Activated naive CD8-positive, alpha-beta T cell treated with anti-CD3 and anti-CD28 coated beads, Interleukin-2, amount 10 ng/mL, durations not matched to agents 7 days and 5 days (primary cell): ENCODE measurements at regions not wholly inside any gene's neighbourhood (a gene's known extent, or its start where the extent isn't known, plus 50 kb on each side); places are given as distances from the start of the nearest gene placed in this dataset.

Experiments used
- ATAC-seq: fragments of 150-1000 bp; cut with Tn5 transposase; one replicate; pipeline ENCODE4 v1.10.0; 2021; ENCODE audit warnings: low read depth, moderate library complexity
- POLR2A ChIA-PET: fragments of 350-600 bp; sonication (Branson Sonifier 250); formaldehyde crosslinking; loops from one replicate; lab custom pipeline; 2021; ENCODE audit warnings: antibody characterized with exemption; lab: Charles Lee
- DNase-seq: peaks from one replicate; pipeline ENCODE4 v3.0.0; 2021
- H3K27ac Mint-ChIP-seq: one replicate; pipeline ENCODE4 v1.8.0; 2022; ENCODE audit warnings: mild to moderate bottlenecking, mixed read lengths
- H3K27me3 Mint-ChIP-seq: one replicate; pipeline ENCODE4 v1.8.0; 2022; ENCODE audit warnings: mild to moderate bottlenecking, moderate library complexity, mixed read lengths
- H3K36me3 Mint-ChIP-seq: one replicate; pipeline ENCODE4 v1.8.0; 2021; ENCODE audit warnings: mild to moderate bottlenecking, mixed read lengths
- H3K4me1 Mint-ChIP-seq: one replicate; pipeline ENCODE4 v1.8.0; 2021; ENCODE audit warnings: mixed read lengths
- H3K4me3 Mint-ChIP-seq: one replicate; pipeline ENCODE4 v1.8.0; 2022; ENCODE audit warnings: mild to moderate bottlenecking, moderate library complexity, mixed read lengths
- H3K9me3 Mint-ChIP-seq: one replicate; pipeline ENCODE4 v1.8.0; 2021; ENCODE audit warnings: mixed read lengths

DNA sequence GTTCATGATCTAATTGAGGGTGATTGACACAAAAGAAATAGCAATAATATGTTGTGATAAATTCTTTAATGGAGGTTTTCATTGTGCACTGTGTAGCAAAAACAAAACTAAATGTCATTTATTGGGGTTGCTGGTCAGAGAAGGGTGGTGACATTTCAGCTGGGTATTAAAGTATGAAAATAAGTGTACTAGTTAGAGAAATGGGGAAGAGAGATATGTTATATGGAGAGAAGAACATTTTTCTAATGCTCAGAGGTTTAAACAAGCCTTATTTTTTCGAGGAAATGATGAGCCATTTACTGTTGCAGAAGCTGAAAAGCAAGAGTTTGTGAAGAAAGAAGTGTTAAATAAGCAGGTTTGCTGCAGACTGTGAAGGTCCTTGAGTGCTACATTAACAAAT, 142.7 kb upstream of the PAQR3 start:
- DNase-seq (no peak), ATAC-seq (no peak)
- Mint-ChIP-seq H3K27me3 (no peaks in the 10 kb centered on the region), H3K27ac (no peak overlapping the region), H3K4me1 (no peaks in the 10 kb centered on the region), H3K4me3 (no peak overlapping the region), H3K9me3 (no peaks in the 10 kb centered on the region), H3K36me3 (no peaks in the 10 kb centered on the region)
- POLR2A ChIA-PET = no interaction called here

DNA sequence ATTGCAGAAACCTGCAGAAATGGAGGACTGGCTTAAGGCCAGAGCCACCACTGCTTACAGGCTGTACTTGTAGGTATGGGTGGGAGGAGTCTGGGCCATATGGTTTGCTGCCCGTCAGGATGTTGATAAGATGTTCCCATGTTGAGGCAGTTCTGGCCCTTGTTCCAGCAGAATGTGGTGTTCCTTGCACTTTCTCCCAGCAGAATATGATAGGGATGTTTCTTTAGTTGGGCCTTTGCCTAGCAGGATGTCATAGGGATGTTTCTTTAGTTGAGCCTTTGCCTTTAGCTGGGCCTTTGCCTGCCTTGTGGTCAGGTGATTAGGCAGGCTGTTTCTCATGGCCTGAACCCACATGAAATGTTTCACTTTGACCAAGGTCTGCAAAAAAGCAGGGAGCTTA, 139.1 kb upstream of the PAQR3 start:
- POLR2A ChIA-PET = no interaction called here
- Mint-ChIP-seq H3K27me3 (no peaks in the 10 kb centered on the region), H3K36me3 (no peaks in the 10 kb centered on the region), H3K4me1 (no peaks in the 10 kb centered on the region), H3K9me3 (no peaks in the 10 kb centered on the region), H3K27ac (no peak overlapping the region), H3K4me3 (no peak overlapping the region)
- ATAC-seq (no peak), DNase-seq (no peak)

DNA sequence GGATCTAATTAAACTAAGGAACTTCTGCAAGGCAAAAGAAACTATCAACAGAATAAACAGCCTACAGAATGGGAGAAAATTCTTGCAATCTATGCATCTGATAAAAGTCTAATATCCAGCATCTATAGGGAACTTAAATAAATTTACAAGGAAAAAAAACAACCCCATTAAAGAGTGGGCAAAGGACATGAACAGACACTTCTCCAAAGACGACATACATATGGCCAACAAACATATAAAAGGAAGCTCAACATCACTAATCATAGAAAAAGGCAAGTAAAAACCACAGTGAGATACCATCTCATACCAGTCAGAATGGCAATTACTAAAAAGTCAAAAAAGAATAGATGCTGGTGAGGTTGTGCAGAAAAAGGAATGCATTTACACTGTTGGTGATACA, 134.8 kb upstream of the PAQR3 start:
- Mint-ChIP-seq H3K4me1 (no peaks in the 10 kb centered on the region), H3K4me3 (no peak overlapping the region), H3K27ac (no peak overlapping the region), H3K36me3 (no peaks in the 10 kb centered on the region), H3K27me3 (no peaks in the 10 kb centered on the region), H3K9me3 (no peaks in the 10 kb centered on the region)
- POLR2A ChIA-PET = no interaction called here
- DNase-seq (no peak), ATAC-seq (no peak)

DNA sequence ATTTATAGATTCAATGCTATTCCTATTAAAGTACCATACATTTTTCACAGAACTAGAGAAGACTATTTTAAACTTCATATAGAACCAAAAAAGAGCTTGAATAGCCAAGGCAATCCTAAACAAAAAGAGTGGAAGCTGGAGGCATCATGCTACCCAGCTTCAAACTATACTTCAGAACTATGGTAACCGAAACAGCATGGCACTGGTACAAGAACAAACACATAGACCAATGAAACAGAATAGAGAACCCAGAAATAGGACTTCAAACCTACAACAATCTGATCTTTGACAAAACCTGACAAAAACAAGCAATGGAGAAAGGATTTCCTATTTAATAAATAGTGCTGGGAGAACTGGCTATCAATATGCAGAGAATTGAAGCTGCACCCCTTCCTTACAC, 134.2 kb upstream of the PAQR3 start:
- ATAC-seq = no peak
- Mint-ChIP-seq H3K27me3 (no peaks in the 10 kb centered on the region), H3K4me1 (no peaks in the 10 kb centered on the region), H3K4me3 (no peak overlapping the region), H3K36me3 (no peaks in the 10 kb centered on the region), H3K9me3 (no peaks in the 10 kb centered on the region), H3K27ac (no peak overlapping the region)
- POLR2A ChIA-PET = no interaction called here
- no peak for DNase-seq

DNA sequence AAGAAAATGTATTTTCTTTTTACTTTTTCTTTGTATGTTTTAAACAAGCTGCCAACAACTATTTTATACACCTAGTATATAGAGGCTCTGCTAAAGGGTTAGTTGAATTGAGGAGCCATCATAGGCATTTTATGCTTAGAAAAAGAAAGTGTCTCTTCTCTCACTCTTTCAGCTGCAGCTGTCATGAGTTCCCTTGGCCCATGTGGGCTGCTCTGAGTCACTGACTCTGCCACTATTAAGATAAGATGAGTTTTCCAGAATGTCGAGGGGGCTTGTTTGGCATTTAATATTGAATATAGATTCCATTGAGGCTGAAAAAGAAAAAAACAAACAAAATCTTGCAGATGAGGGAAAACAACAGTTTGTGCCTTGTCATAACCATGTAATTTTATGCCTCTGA, 126.0 kb upstream of the PAQR3 start:
- POLR2A ChIA-PET = no interaction called here
- ATAC-seq = no peak
- H3K4me3 Mint-ChIP-seq = no peak overlapping the region
- H3K27me3 Mint-ChIP-seq = no peaks in the 10 kb centered on the region
- no peaks in the 10 kb centered on the region for H3K9me3 Mint-ChIP-seq
- no peak for DNase-seq
- no peak overlapping the region for H3K27ac Mint-ChIP-seq
- H3K4me1 Mint-ChIP-seq = no peaks in the 10 kb centered on the region
- no peaks in the 10 kb centered on the region for H3K36me3 Mint-ChIP-seq

DNA sequence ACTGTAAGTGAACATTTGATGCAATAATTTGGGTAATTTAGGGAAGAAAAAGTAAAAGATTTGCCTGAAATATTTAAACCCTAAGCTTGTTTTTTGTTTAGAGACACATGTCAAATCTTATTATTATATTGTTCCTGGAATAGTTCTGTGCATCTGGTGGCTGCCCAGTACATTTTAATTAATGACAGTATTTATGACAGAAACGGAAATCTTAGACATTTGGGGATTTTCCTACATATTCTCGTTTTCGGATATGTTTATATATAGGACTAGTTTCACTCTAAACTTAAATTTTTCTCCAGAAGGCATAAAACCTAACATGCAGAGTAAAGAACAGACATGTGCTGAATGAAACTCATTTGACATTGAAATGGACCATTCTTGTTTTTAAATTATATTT, 125.6 kb upstream of the PAQR3 start:
- ATAC-seq (no peak), DNase-seq (no peak)
- H3K36me3 Mint-ChIP-seq = no peaks in the 10 kb centered on the region
- H3K27ac Mint-ChIP-seq = no peak overlapping the region
- H3K4me1 Mint-ChIP-seq = no peaks in the 10 kb centered on the region
- no peaks in the 10 kb centered on the region for H3K27me3 Mint-ChIP-seq
- H3K4me3 Mint-ChIP-seq = no peak overlapping the region
- POLR2A ChIA-PET = no interaction called here
- no peaks in the 10 kb centered on the region for H3K9me3 Mint-ChIP-seq

DNA sequence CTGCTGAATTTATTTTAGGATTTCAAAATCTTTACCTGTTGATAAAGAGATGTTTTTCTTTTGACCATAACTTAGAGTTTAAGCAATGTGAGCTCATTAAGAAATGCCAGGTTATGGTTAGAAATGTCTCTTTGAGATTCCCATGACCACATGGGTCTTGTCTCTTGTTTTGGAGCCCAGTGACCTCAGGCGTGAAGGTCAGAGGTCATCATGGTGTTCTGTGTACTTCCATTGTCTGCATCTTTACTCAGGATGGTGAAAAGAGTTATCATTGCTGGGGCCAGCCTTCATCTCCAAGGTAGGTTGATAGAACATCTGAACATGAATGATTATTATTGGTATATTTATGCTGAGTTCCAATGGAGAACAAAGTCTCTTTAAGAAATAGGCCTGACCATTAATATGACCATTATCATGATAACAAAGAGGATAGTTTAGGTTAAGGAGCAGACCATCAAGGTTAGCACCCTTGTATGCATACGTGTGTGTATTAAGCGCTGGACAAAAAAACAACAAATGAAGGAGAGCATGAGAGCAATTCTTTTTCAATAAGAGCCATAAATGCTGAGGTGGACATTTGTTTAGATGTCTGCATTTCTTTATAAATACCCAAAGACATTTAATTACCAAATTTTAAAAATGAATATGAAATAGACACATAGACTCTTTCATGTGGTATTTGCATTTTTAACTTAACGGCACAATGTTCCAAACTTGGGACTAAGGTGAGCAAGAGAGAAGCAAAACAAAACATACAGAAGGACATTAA, 120.6 kb upstream of the PAQR3 start:
- no peaks in the 10 kb centered on the region for H3K36me3 Mint-ChIP-seq

DNA sequence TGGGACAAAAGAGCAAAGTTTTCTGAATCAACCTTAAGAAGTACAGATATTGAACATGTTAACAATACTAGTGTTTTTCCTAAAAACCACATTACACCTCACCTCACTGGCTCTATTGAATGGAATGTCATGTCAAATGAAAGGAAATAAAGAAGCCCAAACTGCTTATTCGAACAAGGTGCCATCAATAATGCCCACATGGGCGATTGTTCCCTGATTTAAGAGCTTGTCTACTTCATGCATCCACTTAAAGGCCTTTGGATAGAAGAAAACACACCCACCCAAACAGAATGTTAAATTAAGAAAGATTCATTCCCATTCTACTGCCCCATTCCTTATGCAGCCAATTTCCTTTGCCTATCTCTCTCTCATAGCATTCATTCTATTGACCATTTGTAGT, 118.5 kb upstream of the PAQR3 start:
- ATAC-seq (no peak), DNase-seq (no peak)
- Mint-ChIP-seq H3K9me3 (no peaks in the 10 kb centered on the region), H3K4me1 (no peaks in the 10 kb centered on the region), H3K36me3 (no peaks in the 10 kb centered on the region), H3K4me3 (no peak overlapping the region), H3K27me3 (peaks cover 3% of the 10 kb centered on the region), H3K27ac (no peak overlapping the region)
- POLR2A ChIA-PET = no interaction called here

More for the DNA sequence above, 120.6 kb upstream of the PAQR3 start:
- Mint-ChIP-seq H3K4me3 (no peak overlapping the region), H3K27me3 (peaks cover 3% of the 10 kb centered on the region), H3K27ac (no peak overlapping the region), H3K9me3 (no peaks in the 10 kb centered on the region), H3K4me1 (no peaks in the 10 kb centered on the region)
- ATAC-seq (no peak), DNase-seq (no peak)
- POLR2A ChIA-PET = no interaction called here

DNA sequence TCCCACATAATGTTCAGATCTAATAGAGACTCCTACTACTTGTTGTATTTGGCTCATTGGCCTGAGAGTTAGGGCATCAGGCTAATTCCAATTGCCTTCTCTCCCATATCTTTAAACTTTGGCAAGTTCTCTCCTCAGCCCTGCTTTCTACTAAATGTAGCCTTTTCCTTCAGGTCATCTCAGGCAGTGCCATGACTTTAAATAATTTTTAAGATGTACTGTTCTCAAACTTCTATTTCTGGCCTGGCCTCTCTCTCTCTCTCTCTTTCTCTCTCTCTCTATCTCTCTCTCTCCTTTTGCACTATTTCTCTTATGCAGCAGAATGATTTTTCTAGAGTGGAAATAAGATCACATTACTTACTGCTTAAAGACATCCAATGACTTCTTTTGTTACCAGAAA, 114.5 kb upstream of the PAQR3 start:
- ATAC-seq (no peak), DNase-seq (no peak)
- Mint-ChIP-seq H3K27me3 (peaks cover 3% of the 10 kb centered on the region), H3K36me3 (no peaks in the 10 kb centered on the region), H3K4me3 (no peak overlapping the region), H3K4me1 (no peaks in the 10 kb centered on the region), H3K9me3 (no peaks in the 10 kb centered on the region), H3K27ac (no peak overlapping the region)
- POLR2A ChIA-PET = no interaction called here

DNA sequence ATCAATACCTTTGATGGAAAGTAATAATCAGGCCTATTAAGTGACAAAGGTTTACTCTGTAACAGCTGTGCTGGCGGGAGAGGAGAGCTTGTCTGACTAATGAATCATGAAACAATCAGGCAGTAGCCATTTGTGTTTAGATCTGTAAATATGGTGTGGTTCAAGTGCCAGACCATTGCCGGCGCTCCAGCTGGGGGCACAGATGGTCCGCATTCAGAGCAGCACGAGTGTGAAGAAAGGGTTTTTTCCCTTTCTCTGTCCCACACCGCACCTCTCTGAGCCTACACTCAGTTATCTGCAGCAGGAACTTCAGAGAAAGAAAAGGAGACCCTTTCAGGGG, 111.3 kb upstream of the PAQR3 start:
- ATAC-seq (no peak), DNase-seq (no peak)
- Mint-ChIP-seq H3K4me1 (no peaks in the 10 kb centered on the region), H3K36me3 (no peaks in the 10 kb centered on the region), H3K27ac (no peak overlapping the region), H3K27me3 (no peaks in the 10 kb centered on the region), H3K4me3 (no peak overlapping the region), H3K9me3 (no peaks in the 10 kb centered on the region)
- POLR2A ChIA-PET = no interaction called here

DNA sequence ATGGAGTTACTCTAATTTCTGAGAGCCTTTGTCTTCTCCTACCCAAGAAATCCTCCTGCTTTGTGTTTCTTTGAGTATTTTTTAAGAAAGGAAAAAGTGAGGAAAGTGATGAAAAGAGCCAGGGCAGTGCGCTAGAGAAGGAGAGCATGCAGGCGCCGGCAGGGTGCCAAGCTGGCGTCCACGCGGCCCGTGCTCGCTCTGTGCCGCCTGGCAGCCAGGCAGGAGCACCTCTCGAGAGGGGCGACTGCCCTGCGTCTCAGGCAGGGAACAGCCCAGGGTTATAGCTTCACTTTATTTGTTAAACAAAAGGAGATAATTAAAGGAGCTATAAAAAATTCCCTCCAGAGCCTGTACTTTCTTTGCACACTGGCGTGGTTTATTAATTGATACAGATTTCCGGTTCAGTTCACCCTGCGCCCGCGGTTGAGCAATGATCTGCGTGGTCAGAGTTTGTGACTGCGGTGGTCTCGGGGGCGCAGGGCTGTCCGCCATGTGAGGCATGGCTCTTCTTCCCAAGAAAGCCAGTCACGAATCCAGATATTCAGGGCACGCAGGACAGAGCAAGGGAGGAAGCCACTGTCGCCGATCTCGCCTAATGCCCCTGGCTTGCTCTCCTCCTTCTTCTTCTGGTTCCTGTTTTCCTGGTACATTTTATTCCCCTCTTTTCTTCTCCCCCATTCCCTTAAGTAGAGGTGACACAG, 110.8 kb upstream of the PAQR3 start:
- Mint-ChIP-seq H3K27ac (no peak overlapping the region), H3K9me3 (no peaks in the 10 kb centered on the region), H3K4me3 (no peak overlapping the region), H3K27me3 (no peaks in the 10 kb centered on the region), H3K4me1 (no peaks in the 10 kb centered on the region), H3K36me3 (no peaks in the 10 kb centered on the region)
- ATAC-seq (no peak), DNase-seq (no peak)
- POLR2A ChIA-PET = no interaction called here

DNA sequence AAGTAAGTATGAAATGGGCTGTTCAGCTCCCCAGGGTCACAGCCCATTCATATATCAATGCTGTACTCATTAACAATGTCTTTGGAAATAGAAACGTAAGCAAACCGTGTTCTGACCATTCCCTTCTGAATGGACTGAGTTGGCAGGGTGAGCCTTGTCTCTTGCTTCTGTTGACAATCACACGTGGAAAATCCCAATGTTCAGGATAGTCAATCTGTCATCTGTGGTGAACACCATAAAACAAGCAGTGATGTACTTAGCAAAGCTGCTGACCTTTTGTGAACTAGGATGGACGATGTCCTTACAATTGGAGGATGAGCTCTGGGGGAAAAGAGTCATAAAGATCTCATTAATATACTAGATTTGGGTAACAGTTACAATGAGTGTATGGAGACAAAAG, 109.6 kb upstream of the PAQR3 start:
- H3K4me3 Mint-ChIP-seq = no peak overlapping the region
- H3K27me3 Mint-ChIP-seq = no peaks in the 10 kb centered on the region
- no peaks in the 10 kb centered on the region for H3K36me3 Mint-ChIP-seq
- ATAC-seq (no peak), DNase-seq (no peak)
- no peaks in the 10 kb centered on the region for H3K9me3 Mint-ChIP-seq
- no peaks in the 10 kb centered on the region for H3K4me1 Mint-ChIP-seq
- H3K27ac Mint-ChIP-seq = no peak overlapping the region
- POLR2A ChIA-PET = no interaction called here

DNA sequence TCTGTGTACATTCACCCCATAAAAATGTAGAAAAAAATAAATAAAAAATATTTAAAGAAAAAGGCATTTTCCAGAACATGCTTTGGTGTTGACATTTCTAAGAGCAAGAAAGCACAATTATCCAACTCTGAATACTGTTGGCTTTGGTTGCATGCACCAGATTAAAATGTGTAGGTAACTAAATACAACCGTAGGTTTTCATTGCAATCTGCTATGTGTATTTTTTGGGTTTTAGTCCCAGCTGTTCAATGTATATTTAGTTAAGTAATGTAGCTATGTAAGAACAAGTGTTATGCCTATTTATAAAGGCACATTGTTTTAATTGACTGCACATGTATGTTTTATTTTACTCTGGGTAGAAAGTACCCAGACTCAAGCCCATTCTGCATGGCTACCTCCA, 108.1 kb upstream of the PAQR3 start:
- H3K4me1 Mint-ChIP-seq = no peaks in the 10 kb centered on the region
- H3K4me3 Mint-ChIP-seq = no peak overlapping the region
- no peaks in the 10 kb centered on the region for H3K9me3 Mint-ChIP-seq
- H3K27ac Mint-ChIP-seq = no peak overlapping the region
- H3K27me3 Mint-ChIP-seq = no peaks in the 10 kb centered on the region
- POLR2A ChIA-PET = no interaction called here
- H3K36me3 Mint-ChIP-seq = no peaks in the 10 kb centered on the region
- ATAC-seq (no peak), DNase-seq (no peak)

DNA sequence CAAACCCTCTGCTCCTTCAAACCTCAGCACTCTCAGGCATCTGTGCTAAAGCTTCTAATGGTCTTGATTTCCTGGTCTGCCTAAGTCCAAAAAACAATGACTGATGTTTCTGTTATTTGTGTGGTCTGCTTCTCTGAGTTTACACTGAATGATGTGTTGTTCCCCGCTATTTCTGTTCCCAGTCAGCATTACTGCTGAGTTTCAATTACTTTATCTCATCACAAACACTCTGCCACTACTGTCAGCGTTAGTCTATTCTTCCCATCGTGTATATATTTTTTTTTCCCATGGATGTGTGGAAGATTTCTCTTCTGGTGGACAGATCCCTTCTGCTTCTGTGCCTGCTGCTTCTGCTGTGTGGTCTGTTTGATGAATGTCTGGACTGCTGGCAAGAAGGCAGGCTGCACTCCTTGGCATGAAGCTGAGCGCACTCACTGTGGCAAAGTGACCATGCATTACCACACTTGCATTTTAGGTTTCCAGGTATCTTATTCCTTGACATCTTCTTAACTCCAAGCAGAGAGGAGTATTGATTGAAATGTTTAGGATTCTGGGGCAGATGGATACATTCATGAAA, 106.9 kb upstream of the PAQR3 start:
- no peak for ATAC-seq
- H3K4me1 Mint-ChIP-seq = no peaks in the 10 kb centered on the region
- POLR2A ChIA-PET = no interaction called here

More for the DNA sequence above, 106.9 kb upstream of the PAQR3 start:
- Mint-ChIP-seq H3K36me3 (no peaks in the 10 kb centered on the region), H3K27ac (no peak overlapping the region), H3K4me3 (no peak overlapping the region), H3K9me3 (no peaks in the 10 kb centered on the region), H3K27me3 (no peaks in the 10 kb centered on the region)
- no peak for DNase-seq
